ENCODE measurements at regions not wholly inside any gene's neighbourhood (a gene's known extent, or its start where the extent isn't known, plus 50 kb on each side); places are given as distances from the start of the nearest gene placed in this dataset.

DNA sequence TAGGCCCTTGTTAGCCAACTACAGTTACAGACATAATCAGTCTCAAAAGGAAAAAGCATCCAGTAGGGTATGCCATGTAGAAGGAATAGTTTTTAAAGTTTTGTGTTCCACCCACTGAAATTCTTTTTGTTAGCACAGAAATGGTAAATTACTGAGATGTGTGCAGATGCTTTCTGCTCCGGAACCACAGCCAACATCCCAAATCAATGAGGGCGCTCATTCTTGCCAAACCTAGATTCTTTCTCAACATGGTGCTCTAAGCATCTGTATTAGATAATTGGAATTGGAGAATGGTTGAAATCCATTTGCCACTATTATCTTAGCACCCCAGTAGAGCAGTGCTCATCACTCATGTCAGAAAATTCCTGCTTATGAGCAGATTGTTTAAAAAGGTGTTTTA is 127.8 kb downstream of the SEC61B start:
- TF ChIP-seq POLR2AphosphoS5 (IDR thresholded peaks at IDR 0.05) = no peak
- no peak for TF ChIP-seq POLR2A (IDR thresholded peaks at IDR 0.05)
- TF ChIP-seq, protein P1, sequence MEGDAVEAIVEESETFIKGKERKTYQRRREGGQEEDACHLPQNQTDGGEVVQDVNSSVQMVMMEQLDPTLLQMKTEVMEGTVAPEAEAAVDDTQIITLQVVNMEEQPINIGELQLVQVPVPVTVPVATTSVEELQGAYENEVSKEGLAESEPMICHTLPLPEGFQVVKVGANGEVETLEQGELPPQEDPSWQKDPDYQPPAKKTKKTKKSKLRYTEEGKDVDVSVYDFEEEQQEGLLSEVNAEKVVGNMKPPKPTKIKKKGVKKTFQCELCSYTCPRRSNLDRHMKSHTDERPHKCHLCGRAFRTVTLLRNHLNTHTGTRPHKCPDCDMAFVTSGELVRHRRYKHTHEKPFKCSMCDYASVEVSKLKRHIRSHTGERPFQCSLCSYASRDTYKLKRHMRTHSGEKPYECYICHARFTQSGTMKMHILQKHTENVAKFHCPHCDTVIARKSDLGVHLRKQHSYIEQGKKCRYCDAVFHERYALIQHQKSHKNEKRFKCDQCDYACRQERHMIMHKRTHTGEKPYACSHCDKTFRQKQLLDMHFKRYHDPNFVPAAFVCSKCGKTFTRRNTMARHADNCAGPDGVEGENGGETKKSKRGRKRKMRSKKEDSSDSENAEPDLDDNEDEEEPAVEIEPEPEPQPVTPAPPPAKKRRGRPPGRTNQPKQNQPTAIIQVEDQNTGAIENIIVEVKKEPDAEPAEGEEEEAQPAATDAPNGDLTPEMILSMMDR (IDR thresholded peaks at IDR 0.05) = no peak

All from upper lobe of left lung (tissue), 4 donors.